Immature natural killer cell (primary cell): ENCODE measurements at regions not wholly inside any gene's neighbourhood (a gene's known extent, or its start where the extent isn't known, plus 50 kb on each side); places are given as distances from the start of the nearest gene placed in this dataset.

ENCODE experiments used
- DNase-seq, 3 donors: peaks; one replicate each; pipeline ENCODE4 v3.0.0; 2022; ENCODE audit warnings: mixed read lengths in 1 of 3
- H3K27ac Mint-ChIP-seq, 6 donors: one replicate each; pipeline ENCODE4 v1.8.0; 2020; ENCODE audit warnings: mixed read lengths in 6 of 6, mild to moderate bottlenecking in 5 of 6, inconsistent platforms in 4 of 6, moderate library complexity in 3 of 6
- H3K27me3 Mint-ChIP-seq, 3 donors: one replicate each; pipeline ENCODE4 v1.8.0; 2020 to 2021; ENCODE audit warnings: low read depth in 3 of 3, mild to moderate bottlenecking in 3 of 3, mixed read lengths in 3 of 3, moderate library complexity in 3 of 3, inconsistent platforms in 1 of 3
- H3K36me3 Mint-ChIP-seq, 3 donors: one replicate each; pipeline ENCODE4 v1.8.0; 2020; ENCODE audit warnings: mixed read lengths in 3 of 3, inconsistent platforms in 2 of 3, mild to moderate bottlenecking in 2 of 3
- H3K4me1 Mint-ChIP-seq, 2 donors: one replicate each; pipeline ENCODE4 v1.8.0; 2020; ENCODE audit warnings: inconsistent platforms in 2 of 2, mild to moderate bottlenecking in 2 of 2, mixed read lengths in 2 of 2, moderate library complexity in 1 of 2
- H3K4me3 Mint-ChIP-seq, 5 donors: one replicate each; pipeline ENCODE4 v1.8.0; 2020; ENCODE audit warnings: mild to moderate bottlenecking in 5 of 5, mixed read lengths in 5 of 5, inconsistent platforms in 3 of 5, moderate library complexity in 3 of 5
- H3K9me3 Mint-ChIP-seq, 6 donors: one replicate each; pipeline ENCODE4 v1.8.0; 2020; ENCODE audit warnings: mild to moderate bottlenecking in 6 of 6, mixed read lengths in 6 of 6, inconsistent platforms in 4 of 6, moderate library complexity in 3 of 6

- DNase-seq = no peak
- no peak overlapping the region for H3K4me3 Mint-ChIP-seq
- peaks cover 0 to 14% (median 4%) of the 10 kb centered on the region in 6 donors for H3K9me3 Mint-ChIP-seq
- no peaks in the 10 kb centered on the region for H3K4me1 Mint-ChIP-seq
- H3K27me3 Mint-ChIP-seq = peaks cover 0 to 4% (median 2%) of the 10 kb centered on the region in 3 donors
- no peak overlapping the region for H3K27ac Mint-ChIP-seq
- no peaks in the 10 kb centered on the region for H3K36me3 Mint-ChIP-seq
Measured at GRCh38 chr1:99123936-99124335, 119.3 kb upstream of the PLPPR5 start.

- no peaks in the 10 kb centered on the region for H3K4me1 Mint-ChIP-seq
- peaks cover 0 to 17% (median 11%) of the 10 kb centered on the region in 6 donors for H3K9me3 Mint-ChIP-seq
- peaks cover 2 to 4% (median 3%) of the 10 kb centered on the region in 3 donors for H3K27me3 Mint-ChIP-seq
- no peak overlapping the region for H3K4me3 Mint-ChIP-seq
- DNase-seq = no peak
- H3K36me3 Mint-ChIP-seq = no peaks in the 10 kb centered on the region
- no peak overlapping the region for H3K27ac Mint-ChIP-seq
Measured at GRCh38 chr1:99131546-99131945, 126.9 kb upstream of the PLPPR5 start.

GRCh38 chr1:99133756-99134500, 129.3 kb upstream of the PLPPR5 start:
- H3K27me3 Mint-ChIP-seq = peaks cover 2 to 6% (median 3%) of the 10 kb centered on the region in 3 donors
- H3K4me3 Mint-ChIP-seq = no peak overlapping the region
- DNase-seq = no peak
- H3K4me1 Mint-ChIP-seq = no peaks in the 10 kb centered on the region
- H3K9me3 Mint-ChIP-seq = peaks cover 0 to 12% (median 5%) of the 10 kb centered on the region in 6 donors
- H3K27ac Mint-ChIP-seq = no peak overlapping the region
- no peaks in the 10 kb centered on the region for H3K36me3 Mint-ChIP-seq

- H3K4me3 Mint-ChIP-seq = no peak overlapping the region
- H3K27me3 Mint-ChIP-seq = peaks cover 0 to 2% (median 2%) of the 10 kb centered on the region in 3 donors
- no peak overlapping the region for H3K27ac Mint-ChIP-seq
- no peaks in the 10 kb centered on the region for H3K36me3 Mint-ChIP-seq
- peaks cover 0 to 3% (median 0%) of the 10 kb centered on the region in 6 donors for H3K9me3 Mint-ChIP-seq
- DNase-seq = no peak
- no peaks in the 10 kb centered on the region for H3K4me1 Mint-ChIP-seq
Measured at GRCh38 chr1:99137554-99138206, 126.6 kb upstream of the PLPPR4 start.

GRCh38 chr1:99139876-99140275, 124.4 kb upstream of the PLPPR4 start:
- H3K4me3 Mint-ChIP-seq = no peak overlapping the region
- no peak for DNase-seq

GRCh38 chr1:99146129-99146848, 118.0 kb upstream of the PLPPR4 start:
- H3K27ac Mint-ChIP-seq = no peak overlapping the region
- H3K4me1 Mint-ChIP-seq = no peaks in the 10 kb centered on the region
- peaks cover 0 to 5% (median 0%) of the 10 kb centered on the region in 3 donors for H3K27me3 Mint-ChIP-seq
- no peaks in the 10 kb centered on the region for H3K36me3 Mint-ChIP-seq
- no peak overlapping the region for H3K4me3 Mint-ChIP-seq
- no peak for DNase-seq
- H3K9me3 Mint-ChIP-seq = no peaks in the 10 kb centered on the region

More at GRCh38 chr1:99139876-99140275, 124.4 kb upstream of the PLPPR4 start:
- peaks cover 0 to 5% (median 2%) of the 10 kb centered on the region in 3 donors for H3K27me3 Mint-ChIP-seq
- no peaks in the 10 kb centered on the region for H3K4me1 Mint-ChIP-seq
- no peaks in the 10 kb centered on the region for H3K36me3 Mint-ChIP-seq
- H3K9me3 Mint-ChIP-seq = no peaks in the 10 kb centered on the region
- H3K27ac Mint-ChIP-seq = no peak overlapping the region

- Mint-ChIP-seq H3K27ac (no peak overlapping the region), H3K27me3 (no peaks in the 10 kb centered on the region), H3K4me3 (no peak overlapping the region), H3K4me1 (no peaks in the 10 kb centered on the region), H3K9me3 (no peaks in the 10 kb centered on the region), H3K36me3 (no peaks in the 10 kb centered on the region)
- no peak for DNase-seq
Measured at GRCh38 chr1:99149952-99150351, 114.3 kb upstream of the PLPPR4 start.

GRCh38 chr1:99152132-99152531, 112.2 kb upstream of the PLPPR4 start:
- H3K9me3 Mint-ChIP-seq = peaks cover 0 to 5% (median 0%) of the 10 kb centered on the region in 6 donors
- no peaks in the 10 kb centered on the region for H3K36me3 Mint-ChIP-seq
- H3K27ac Mint-ChIP-seq = no peak overlapping the region
- H3K4me3 Mint-ChIP-seq = no peak overlapping the region
- H3K27me3 Mint-ChIP-seq = peaks cover 0 to 2% (median 0%) of the 10 kb centered on the region in 3 donors
- H3K4me1 Mint-ChIP-seq = no peaks in the 10 kb centered on the region
- DNase-seq = no peak

- peaks cover 2 to 12% (median 6%) of the 10 kb centered on the region in 6 donors for H3K9me3 Mint-ChIP-seq
- H3K4me1 Mint-ChIP-seq = no peaks in the 10 kb centered on the region
- H3K27ac Mint-ChIP-seq = no peak overlapping the region
Measured at GRCh38 chr1:99163671-99164070, 100.6 kb upstream of the PLPPR4 start.

GRCh38 chr1:99170516-99170915, 93.8 kb upstream of the PLPPR4 start:
- DNase-seq = no peak
- peaks cover 0 to 2% (median under 1%) of the 10 kb centered on the region in 6 donors for H3K9me3 Mint-ChIP-seq
- H3K4me3 Mint-ChIP-seq = no peak overlapping the region
- no peaks in the 10 kb centered on the region for H3K4me1 Mint-ChIP-seq
- no peaks in the 10 kb centered on the region for H3K36me3 Mint-ChIP-seq
- no peak overlapping the region for H3K27ac Mint-ChIP-seq
- H3K27me3 Mint-ChIP-seq = peaks cover 0 to 3% (median 3%) of the 10 kb centered on the region in 3 donors

More at GRCh38 chr1:99163671-99164070, 100.6 kb upstream of the PLPPR4 start:
- H3K4me3 Mint-ChIP-seq = no peak overlapping the region
- H3K27me3 Mint-ChIP-seq = peaks cover 0 to 4% (median 3%) of the 10 kb centered on the region in 3 donors
- DNase-seq = no peak
- H3K36me3 Mint-ChIP-seq = peaks cover 0 to 3% (median 0%) of the 10 kb centered on the region in 3 donors

- no peak overlapping the region for H3K27ac Mint-ChIP-seq
- H3K27me3 Mint-ChIP-seq = peaks cover 0 to 6% (median 3%) of the 10 kb centered on the region in 3 donors
- H3K36me3 Mint-ChIP-seq = no peaks in the 10 kb centered on the region
- no peak for DNase-seq
- no peak overlapping the region for H3K4me3 Mint-ChIP-seq
- H3K4me1 Mint-ChIP-seq = no peaks in the 10 kb centered on the region
- H3K9me3 Mint-ChIP-seq = peaks cover 0 to 2% (median 0%) of the 10 kb centered on the region in 6 donors
Measured at GRCh38 chr1:99171184-99171813, 93.0 kb upstream of the PLPPR4 start.

GRCh38 chr1:99173282-99173681, 91.0 kb upstream of the PLPPR4 start:
- H3K4me1 Mint-ChIP-seq = no peaks in the 10 kb centered on the region
- no peak for DNase-seq
- peaks cover 0 to 2% (median 0%) of the 10 kb centered on the region in 6 donors for H3K9me3 Mint-ChIP-seq
- peaks cover 0 to 6% (median 3%) of the 10 kb centered on the region in 3 donors for H3K27me3 Mint-ChIP-seq
- no peaks in the 10 kb centered on the region for H3K36me3 Mint-ChIP-seq
- no peak overlapping the region for H3K4me3 Mint-ChIP-seq
- no peak overlapping the region for H3K27ac Mint-ChIP-seq

- Mint-ChIP-seq H3K4me1 (no peaks in the 10 kb centered on the region), H3K27ac (no peak overlapping the region), H3K4me3 (no peak overlapping the region), H3K36me3 (no peaks in the 10 kb centered on the region), H3K27me3 (peaks cover 0 to 6% (median 3%) of the 10 kb centered on the region in 3 donors), H3K9me3 (peaks cover 0 to 2% (median 0%) of the 10 kb centered on the region in 6 donors)
- DNase-seq = no peak
Measured at GRCh38 chr1:99173900-99174299, 90.4 kb upstream of the PLPPR4 start.
